ENCODE measurements at regions not wholly inside any gene's neighbourhood (a gene's known extent, or its start where the extent isn't known, plus 50 kb on each side); places are given as distances from the start of the nearest gene placed in this dataset.

DNA sequence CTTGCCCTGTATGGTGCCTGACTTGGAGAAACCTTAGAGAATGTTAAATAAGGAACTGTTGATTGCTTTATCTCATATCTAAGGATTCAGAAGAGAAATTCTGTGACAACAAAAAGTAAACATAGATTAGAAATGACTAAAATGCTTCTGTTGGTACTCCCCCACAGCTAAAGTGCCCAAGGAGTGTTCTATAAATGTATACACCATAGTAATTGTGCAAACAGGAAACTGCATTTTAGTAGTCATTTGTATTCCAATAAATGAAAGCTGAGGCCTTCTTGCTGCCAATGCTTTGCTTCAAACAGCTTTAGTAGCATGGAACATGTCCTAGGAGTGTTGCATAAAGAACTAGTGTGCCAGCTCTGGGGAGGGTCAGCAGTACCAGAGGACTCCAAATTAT, 343.7 kb upstream of the IRAK1BP1 start:
- Histone ChIP-seq H3K9me3 (no peaks in the 10 kb centered on the region), H3K4me1 (no peaks in the 10 kb centered on the region), H3K4me3 (no peak overlapping the region), H3K27ac (no peak overlapping the region), H3K36me3 (no peaks in the 10 kb centered on the region), H3K27me3 (no peaks in the 10 kb centered on the region)
- no peak for DNase-seq (ENCODE audit: low spot score in 2 of 2)
- TF ChIP-seq CTCF (IDR thresholded peaks at IDR 0.05) (no peak), EP300 (IDR thresholded peaks at IDR 0.05) (no peak), POLR2A (IDR thresholded peaks at IDR 0.05) (no peak)

- H3K27me3 ChIP-seq, result no peaks in the 10 kb centered on the region
- H3K4me1 ChIP-seq, result no peaks in the 10 kb centered on the region
- WGBS, 2 donors, result 34 to 38% methylated on average over 2 of the region's 2 CpGs
- TF ChIP-seq EP300 (IDR thresholded peaks at IDR 0.05) (no peak), POLR2A (IDR thresholded peaks at IDR 0.05) (no peak)
- DNase-seq (ENCODE audit: low spot score in 2 of 2), result no peak
- no peak overlapping the region for H3K27ac ChIP-seq
- no peaks in the 10 kb centered on the region for H3K9me3 ChIP-seq
- H3K36me3 ChIP-seq, result no peaks in the 10 kb centered on the region
- H3K4me3 ChIP-seq, result no peak overlapping the region
Measured at GRCh38 chr6:78525976-78526375, 341.4 kb upstream of the IRAK1BP1 start.

GRCh38 chr6:78526432-78526831, 340.9 kb upstream of the IRAK1BP1 start:
- 87 to 100% methylated on average over 3 of the region's 3 CpGs for WGBS, 2 donors
- Histone ChIP-seq H3K4me1 (no peaks in the 10 kb centered on the region), H3K4me3 (no peak overlapping the region), H3K27me3 (no peaks in the 10 kb centered on the region), H3K9me3 (no peaks in the 10 kb centered on the region), H3K27ac (no peak overlapping the region), H3K36me3 (no peaks in the 10 kb centered on the region)
- TF ChIP-seq EP300 (IDR thresholded peaks at IDR 0.05) (no peak), CTCF (IDR thresholded peaks at IDR 0.05) (no peak), POLR2A (IDR thresholded peaks at IDR 0.05) (no peak)
- DNase-seq (ENCODE audit: low spot score in 2 of 2), result no peak

DNA sequence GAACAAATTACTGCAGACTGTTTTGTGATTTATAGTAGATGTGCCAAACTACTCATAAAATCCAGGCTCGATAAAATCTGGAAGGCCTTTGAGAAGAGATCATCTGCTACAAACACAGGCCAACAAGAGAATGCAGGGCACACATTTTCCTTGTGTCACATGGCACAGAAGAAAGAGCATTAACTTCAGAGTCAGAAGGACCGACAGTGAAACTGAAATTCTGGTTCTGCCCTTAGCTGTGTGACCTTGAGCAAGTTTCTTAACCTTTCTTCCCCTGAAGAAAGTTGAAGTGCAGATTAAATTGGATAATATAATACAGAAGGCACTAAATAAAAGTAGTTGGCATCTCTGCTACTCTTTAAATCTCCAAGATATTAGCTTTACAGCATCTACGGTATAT, 338.4 kb upstream of the IRAK1BP1 start:
- 61 to 68% methylated on average over 3 of the region's 3 CpGs for WGBS, 2 donors
- peaks cover 0 to 4% (median 0%) of the 10 kb centered on the region in 4 donors for H3K4me1 ChIP-seq
- H3K4me3 ChIP-seq, result no peak overlapping the region
- no peaks in the 10 kb centered on the region for H3K36me3 ChIP-seq
- H3K9me3 ChIP-seq, result no peaks in the 10 kb centered on the region
- DNase-seq (ENCODE audit: low spot score in 2 of 2), result no peak
- H3K27ac ChIP-seq, result no peak overlapping the region
- H3K27me3 ChIP-seq, result no peaks in the 10 kb centered on the region
- TF ChIP-seq POLR2A (IDR thresholded peaks at IDR 0.05) (no peak), CTCF (IDR thresholded peaks at IDR 0.05) (no peak), EP300 (IDR thresholded peaks at IDR 0.05) (no peak)

GRCh38 chr6:78530208-78530607, 337.1 kb upstream of the IRAK1BP1 start:
- H3K9me3 ChIP-seq, result no peaks in the 10 kb centered on the region
- TF ChIP-seq POLR2A (IDR thresholded peaks at IDR 0.05) (no peak), CTCF (IDR thresholded peaks at IDR 0.05) (no peak), EP300 (IDR thresholded peaks at IDR 0.05) (no peak)
- WGBS, 2 donors, result 56 to 63% methylated on average over 3 of the region's 3 CpGs
- no peak for DNase-seq (ENCODE audit: low spot score in 2 of 2)
- H3K4me1 ChIP-seq, result peaks cover 0 to 4% (median 0%) of the 10 kb centered on the region in 4 donors
- H3K4me3 ChIP-seq, result no peak overlapping the region
- H3K36me3 ChIP-seq, result no peaks in the 10 kb centered on the region
- H3K27me3 ChIP-seq, result no peaks in the 10 kb centered on the region
- H3K27ac ChIP-seq, result no peak overlapping the region

DNA sequence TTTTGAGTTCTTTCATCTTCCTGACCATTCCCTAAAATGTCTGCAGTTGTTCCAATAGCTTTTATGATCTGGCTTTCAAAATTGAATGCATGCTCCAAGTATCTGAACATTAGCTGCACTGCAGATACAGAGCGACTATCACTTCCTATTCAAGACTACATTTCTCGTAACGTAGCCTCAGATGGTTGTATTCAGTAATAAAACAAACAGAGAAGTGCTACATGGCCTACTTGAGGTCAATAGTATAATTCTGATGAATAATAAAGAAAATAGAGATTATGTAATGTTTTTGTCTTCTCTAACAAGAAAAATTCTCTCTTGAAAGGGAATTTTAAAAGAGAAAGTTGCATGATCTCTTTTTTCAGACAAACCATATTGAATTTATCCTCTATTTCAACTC, 333.9 kb upstream of the IRAK1BP1 start:
- no peak for DNase-seq (ENCODE audit: low spot score in 2 of 2)
- WGBS, 2 donors, result 58 to 60% methylated on average over 3 of the region's 3 CpGs
- Histone ChIP-seq H3K27me3 (no peaks in the 10 kb centered on the region), H3K4me1 (peaks cover 0 to 4% (median 0%) of the 10 kb centered on the region in 4 donors), H3K9me3 (no peaks in the 10 kb centered on the region), H3K27ac (no peak overlapping the region), H3K36me3 (no peaks in the 10 kb centered on the region), H3K4me3 (no peak overlapping the region)
- TF ChIP-seq CTCF (IDR thresholded peaks at IDR 0.05), result no peak
- TF ChIP-seq EP300 (IDR thresholded peaks at IDR 0.05), result no peak
- no peak for TF ChIP-seq POLR2A (IDR thresholded peaks at IDR 0.05)
